Activated T-cell treated with anti-CD3 and anti-CD28 coated beads, Interleukin-2, amount 50 U/mL, for 72 hours (primary cell): ENCODE measurements at regions not wholly inside any gene's neighbourhood (a gene's known extent, or its start where the extent isn't known, plus 50 kb on each side); places are given as distances from the start of the nearest gene placed in this dataset.
"Not testable (repeated sequence)": the region's sequence is repeated elsewhere in the genome, so short reads cannot be mapped to it uniquely, and the experiment has no call there.

ENCODE experiments used
- ATAC-seq, 2 donors: fragments of 150-1000 bp; cut with Tn5 transposase; replicated peaks in 1 of 2; 2 replicates each; pipeline ENCODE4 v1.10.0; 2021; ENCODE audit warnings: moderate library complexity in 2 of 2, mild to moderate bottlenecking in 1 of 2
- DNase-seq, 2 donors: peaks; one replicate each; pipeline ENCODE4 v3.0.0; 2021 to 2022; ENCODE audit warnings: mixed read lengths in 1 of 2
- H3K27ac Mint-ChIP-seq: one replicate; pipeline ENCODE4 v1.8.0; 2022; ENCODE audit warnings: mild to moderate bottlenecking, moderate library complexity, mixed read lengths
- H3K27me3 Mint-ChIP-seq: one replicate; pipeline ENCODE4 v1.8.0; 2022; ENCODE audit warnings: low read depth, mixed read lengths
- H3K36me3 Mint-ChIP-seq, 2 donors: one replicate each; pipeline ENCODE4 v1.8.0; 2022; ENCODE audit warnings: mixed read lengths in 2 of 2, mild to moderate bottlenecking in 1 of 2; ENCODE audit not compliant: insufficient read depth in 2 of 2
- H3K4me1 Mint-ChIP-seq: one replicate; pipeline ENCODE4 v1.8.0; 2022; ENCODE audit warnings: low read depth, mixed read lengths
- H3K4me3 Mint-ChIP-seq, 2 donors: one replicate each; pipeline ENCODE4 v1.8.0; 2022; ENCODE audit warnings: mild to moderate bottlenecking in 2 of 2, mixed read lengths in 2 of 2, moderate library complexity in 2 of 2
- H3K9me3 Mint-ChIP-seq, 2 donors: one replicate each; pipeline ENCODE4 v1.8.0; 2022; ENCODE audit warnings: mixed read lengths in 2 of 2

DNA sequence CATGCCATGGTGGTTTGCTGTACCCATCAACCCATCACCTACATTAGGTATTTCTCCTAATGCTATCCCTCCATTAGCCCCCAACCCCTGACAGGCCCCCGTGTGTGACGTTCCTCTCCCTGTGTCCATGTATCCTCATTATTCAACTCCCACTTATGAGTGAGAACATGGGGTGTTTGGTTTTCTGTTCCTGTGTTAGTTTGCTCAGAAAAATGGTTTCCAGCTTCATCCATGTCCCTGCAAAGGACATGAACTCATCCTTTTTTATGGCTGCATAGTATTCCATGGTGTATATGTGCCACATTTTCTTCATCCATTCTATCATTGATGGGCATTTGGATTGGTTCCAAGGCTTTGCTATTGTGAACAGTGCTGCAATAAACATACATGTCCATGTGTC is 89.0 kb upstream of the EHBP1 start:
- H3K4me3 Mint-ChIP-seq, result not testable (repeated sequence)

GRCh38 chr2:62611854-62612253 is 93.7 kb upstream of the EHBP1 start:
- ATAC-seq, result no peak
- H3K27me3 Mint-ChIP-seq, result no peaks in the 10 kb centered on the region
- no peaks in the 10 kb centered on the region for H3K9me3 Mint-ChIP-seq
- DNase-seq, result no peak
- H3K4me3 Mint-ChIP-seq, result no peak overlapping the region
- H3K27ac Mint-ChIP-seq, result no peak overlapping the region
- no peaks in the 10 kb centered on the region for H3K4me1 Mint-ChIP-seq
- H3K36me3 Mint-ChIP-seq, result no peaks in the 10 kb centered on the region

More for the DNA sequence above, 89.0 kb upstream of the EHBP1 start:
- H3K27ac Mint-ChIP-seq, H3K4me1 Mint-ChIP-seq, ATAC-seq, DNase-seq, H3K27me3 Mint-ChIP-seq, H3K36me3 Mint-ChIP-seq: not testable (repeated sequence)
- H3K9me3 Mint-ChIP-seq, result peaks cover 15 to 18% of the 10 kb centered on the region in 2 donors

- H3K27me3 Mint-ChIP-seq, result peaks cover 16% of the 10 kb centered on the region
- ATAC-seq, H3K36me3 Mint-ChIP-seq, H3K4me3 Mint-ChIP-seq, H3K4me1 Mint-ChIP-seq, H3K9me3 Mint-ChIP-seq, H3K27ac Mint-ChIP-seq, DNase-seq: not testable (repeated sequence)
Measured at GRCh38 chr2:62605471-62605870, 99.5 kb upstream of the TMEM17 start.

DNA sequence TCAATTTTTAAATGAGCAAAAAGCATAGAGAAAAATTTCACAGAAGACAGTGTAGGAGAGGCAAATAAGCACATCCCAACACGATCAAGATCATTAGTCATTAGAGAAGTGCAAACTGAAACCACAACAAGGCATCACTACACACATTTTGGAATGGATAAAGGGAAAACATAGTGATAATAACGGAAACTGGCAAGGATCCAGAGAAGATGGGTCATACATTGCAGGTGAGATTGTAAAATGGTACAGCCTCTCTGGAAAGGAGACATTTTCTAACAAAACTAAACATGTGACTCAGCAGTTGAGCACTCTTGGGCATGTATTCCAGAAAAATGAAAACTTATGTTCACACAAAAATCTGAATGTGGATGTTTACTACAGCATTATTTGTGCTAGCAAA is 98.3 kb upstream of the TMEM17 start:
- no peak overlapping the region for H3K4me3 Mint-ChIP-seq
- no peak for DNase-seq

GRCh38 chr2:62603154-62603712 is 97.2 kb upstream of the TMEM17 start:
- H3K27me3 Mint-ChIP-seq, result peaks cover 16% of the 10 kb centered on the region
- ATAC-seq, result no peak

More for the DNA sequence above, 98.3 kb upstream of the TMEM17 start:
- Mint-ChIP-seq H3K9me3 (peaks cover 6% of the 10 kb centered on the region in 2 donors), H3K27me3 (peaks cover 16% of the 10 kb centered on the region), H3K27ac (no peak overlapping the region), H3K4me1 (no peaks in the 10 kb centered on the region), H3K36me3 (peaks cover 2% of the 10 kb centered on the region in 2 donors)
- no peak for ATAC-seq

GRCh38 chr2:62599674-62600410 is 93.8 kb upstream of the TMEM17 start:
- H3K27me3 Mint-ChIP-seq, result peaks cover 16% of the 10 kb centered on the region
- not testable (repeated sequence) for DNase-seq, H3K4me3 Mint-ChIP-seq, H3K27ac Mint-ChIP-seq, H3K9me3 Mint-ChIP-seq, ATAC-seq, H3K36me3 Mint-ChIP-seq, H3K4me1 Mint-ChIP-seq

More at GRCh38 chr2:62603154-62603712, 97.2 kb upstream of the TMEM17 start:
- Mint-ChIP-seq H3K4me1 (no peaks in the 10 kb centered on the region), H3K27ac (no peak overlapping the region), H3K9me3 (peaks cover 6% of the 10 kb centered on the region in 2 donors), H3K36me3 (peaks cover 2% of the 10 kb centered on the region in 2 donors), H3K4me3 (no peak overlapping the region)
- DNase-seq, result no peak

DNA sequence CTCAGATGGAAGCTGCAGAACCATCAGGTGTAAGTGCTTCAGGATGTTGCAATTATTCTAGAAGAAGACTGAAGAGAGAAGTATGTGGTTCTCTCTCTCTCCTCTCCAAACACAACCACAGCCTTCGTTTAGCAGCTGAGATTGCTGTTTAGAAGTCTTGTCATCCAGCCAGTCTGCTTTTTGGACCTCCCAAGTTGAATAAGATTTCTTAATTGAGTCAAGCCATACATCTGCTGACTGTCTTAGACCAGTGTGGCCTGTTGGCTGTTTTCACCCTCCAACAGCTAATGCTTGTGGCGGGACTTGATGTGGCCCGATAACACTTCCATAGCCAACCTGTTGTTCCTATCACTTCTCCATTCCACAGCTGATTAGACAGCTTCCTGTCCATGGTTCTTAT is 91.3 kb upstream of the TMEM17 start:
- Mint-ChIP-seq H3K4me1 (no peaks in the 10 kb centered on the region), H3K36me3 (no peaks in the 10 kb centered on the region), H3K4me3 (no peak overlapping the region), H3K27ac (no peak overlapping the region), H3K9me3 (peaks cover 0 to 3% of the 10 kb centered on the region in 2 donors), H3K27me3 (no peaks in the 10 kb centered on the region)
- DNase-seq (no peak), ATAC-seq (no peak)

- Mint-ChIP-seq H3K27ac (no peak overlapping the region), H3K27me3 (no peaks in the 10 kb centered on the region), H3K36me3 (no peaks in the 10 kb centered on the region), H3K9me3 (peaks cover 0 to 3% of the 10 kb centered on the region in 2 donors), H3K4me1 (no peaks in the 10 kb centered on the region), H3K4me3 (no peak overlapping the region)
- no peak for ATAC-seq
- DNase-seq, result no peak
Measured at GRCh38 chr2:62596061-62596921, 90.3 kb upstream of the TMEM17 start.

- H3K27me3 Mint-ChIP-seq, result no peaks in the 10 kb centered on the region
- H3K36me3 Mint-ChIP-seq, result no peaks in the 10 kb centered on the region
- no peak overlapping the region for H3K4me3 Mint-ChIP-seq
- ATAC-seq, result no peak
- H3K27ac Mint-ChIP-seq, result no peak overlapping the region
- peaks cover 0 to 3% of the 10 kb centered on the region in 2 donors for H3K9me3 Mint-ChIP-seq
- DNase-seq, result no peak
- H3K4me1 Mint-ChIP-seq, result no peaks in the 10 kb centered on the region
Measured at GRCh38 chr2:62595474-62595873, 89.5 kb upstream of the TMEM17 start.

DNA sequence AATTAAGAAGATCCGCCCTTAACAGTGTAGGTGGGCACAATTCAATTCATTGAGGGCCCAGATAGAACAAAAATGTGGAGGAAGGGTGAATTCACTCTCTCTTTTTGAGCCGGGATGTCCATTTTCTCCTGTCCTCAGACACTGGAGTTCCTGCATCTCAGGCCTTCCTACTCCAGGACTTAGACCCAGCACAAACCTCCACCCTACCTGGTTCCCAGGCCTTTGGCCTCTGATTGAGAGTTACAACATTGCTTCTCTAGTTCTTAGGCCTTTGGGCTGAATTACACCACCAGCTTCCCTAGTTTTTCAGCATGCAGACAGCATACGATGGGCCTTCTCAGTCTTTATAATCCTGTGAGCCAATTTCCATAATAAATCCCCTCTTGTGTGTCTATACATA is 87.8 kb upstream of the TMEM17 start:
- ATAC-seq, result no peak
- Mint-ChIP-seq H3K9me3 (no peaks in the 10 kb centered on the region), H3K27me3 (no peaks in the 10 kb centered on the region), H3K4me3 (no peak overlapping the region), H3K27ac (no peak overlapping the region), H3K36me3 (no peaks in the 10 kb centered on the region), H3K4me1 (no peaks in the 10 kb centered on the region)
- DNase-seq, result no peak

GRCh38 chr2:62591491-62591890 is 85.5 kb upstream of the TMEM17 start:
- H3K27ac Mint-ChIP-seq, result no peak overlapping the region
- no peaks in the 10 kb centered on the region for H3K36me3 Mint-ChIP-seq
- no peaks in the 10 kb centered on the region for H3K9me3 Mint-ChIP-seq
- DNase-seq, result no peak
- H3K27me3 Mint-ChIP-seq, result no peaks in the 10 kb centered on the region
- ATAC-seq, result no peak
- H3K4me3 Mint-ChIP-seq, result no peak overlapping the region
- H3K4me1 Mint-ChIP-seq, result no peaks in the 10 kb centered on the region

- H3K27ac Mint-ChIP-seq, result no peak overlapping the region
- no peaks in the 10 kb centered on the region for H3K9me3 Mint-ChIP-seq
- DNase-seq (no peak), ATAC-seq (no peak)
- H3K27me3 Mint-ChIP-seq, result peaks cover 7% of the 10 kb centered on the region
- H3K4me1 Mint-ChIP-seq, result no peaks in the 10 kb centered on the region
- no peak overlapping the region for H3K4me3 Mint-ChIP-seq
- H3K36me3 Mint-ChIP-seq, result peaks cover 0 to 1% of the 10 kb centered on the region in 2 donors
Measured at GRCh38 chr2:62589691-62590356, 83.8 kb upstream of the TMEM17 start.

DNA sequence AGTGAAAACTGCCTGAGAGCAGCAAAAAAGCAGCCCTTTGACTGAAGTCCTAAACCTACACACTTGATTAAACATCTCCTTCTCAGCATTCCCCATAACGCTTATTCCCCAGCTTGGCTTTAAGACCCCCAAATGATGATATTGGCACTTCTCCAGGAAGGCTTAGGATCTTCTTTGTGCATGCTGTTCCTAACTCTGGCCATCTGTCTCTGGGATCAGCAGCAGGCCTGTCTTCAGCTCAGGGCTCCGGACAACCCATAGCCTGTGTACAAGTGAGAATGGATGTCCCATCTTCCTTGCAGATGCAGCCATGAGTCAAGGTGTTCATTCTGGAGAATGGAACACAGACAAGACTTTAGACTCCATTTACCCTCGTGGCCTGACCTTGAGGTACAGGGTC is 81.6 kb upstream of the TMEM17 start:
- H3K27me3 Mint-ChIP-seq, result peaks cover 7% of the 10 kb centered on the region
- H3K4me3 Mint-ChIP-seq, result no peak overlapping the region
- H3K9me3 Mint-ChIP-seq, result peaks cover 0 to 3% of the 10 kb centered on the region in 2 donors
- DNase-seq, result no peak
- H3K36me3 Mint-ChIP-seq, result peaks cover 0 to 1% of the 10 kb centered on the region in 2 donors
- no peak overlapping the region for H3K27ac Mint-ChIP-seq
- ATAC-seq, result no peak
- no peaks in the 10 kb centered on the region for H3K4me1 Mint-ChIP-seq
